ENCODE measurements at regions not wholly inside any gene's neighbourhood (a gene's known extent, or its start where the extent isn't known, plus 50 kb on each side); places are given as distances from the start of the nearest gene placed in this dataset.

DNA sequence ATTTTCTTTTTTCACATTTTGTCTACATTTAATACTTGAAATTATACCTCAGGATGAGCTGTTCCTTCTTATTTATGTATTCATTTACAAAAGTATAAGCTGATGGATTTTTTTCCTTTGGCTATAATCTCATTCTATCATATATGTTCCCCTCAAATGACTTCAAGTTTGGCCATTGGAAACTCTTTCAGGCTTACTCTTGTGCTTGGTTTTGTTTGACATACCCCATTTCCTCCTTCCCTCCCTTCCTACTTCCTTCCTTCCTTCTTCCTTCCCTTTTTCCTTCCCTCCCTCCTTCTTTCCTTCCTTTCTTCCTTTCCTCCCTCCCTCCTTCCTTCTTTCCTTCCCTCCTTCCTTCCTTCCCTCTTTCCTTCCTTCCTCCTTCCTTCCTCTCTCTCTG, 697.1 kb upstream of the ARPP21 start:
- DNase-seq: no peak

DNA sequence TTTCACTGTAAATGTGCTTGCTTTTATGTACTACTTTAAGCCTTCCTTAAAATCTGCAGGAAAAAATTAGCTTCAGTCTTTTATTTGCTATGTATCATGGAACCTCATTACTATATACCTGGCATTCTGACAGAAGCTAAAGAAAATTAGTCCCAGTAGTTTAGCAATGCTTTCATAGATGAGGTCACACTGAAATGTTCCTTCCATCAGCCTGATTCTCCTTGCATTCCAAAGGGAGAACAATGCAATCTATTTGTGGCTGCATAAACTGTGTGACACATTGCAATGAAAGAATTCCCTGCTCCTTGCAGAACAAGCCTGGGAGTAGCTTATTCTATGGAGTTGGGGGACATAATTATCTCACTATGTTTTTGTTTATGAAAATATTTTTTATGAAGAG, 691.5 kb upstream of the ARPP21 start:
- DNase-seq: peak in 1 of 56 donors; percentile 10

DNA sequence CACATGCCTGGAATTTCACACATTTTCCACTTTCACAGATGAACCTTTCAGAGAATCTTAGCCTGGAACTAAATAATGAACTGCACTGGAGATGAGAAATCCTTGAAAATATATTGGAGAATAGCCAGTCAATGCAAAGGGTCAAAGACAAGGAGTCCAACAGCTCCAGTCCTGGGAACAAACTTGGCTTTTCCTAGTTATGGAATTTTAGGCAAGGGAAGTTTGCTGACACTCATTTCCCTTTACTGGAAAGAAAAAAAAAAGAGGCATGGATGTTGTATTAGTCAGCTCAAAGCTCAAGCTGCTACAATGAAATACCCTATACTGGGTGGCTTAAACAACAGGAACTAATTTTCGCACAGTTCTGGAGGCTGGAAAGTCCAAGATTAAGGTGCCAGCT, 690.8 kb upstream of the ARPP21 start:
- DNase-seq: no peak

DNA sequence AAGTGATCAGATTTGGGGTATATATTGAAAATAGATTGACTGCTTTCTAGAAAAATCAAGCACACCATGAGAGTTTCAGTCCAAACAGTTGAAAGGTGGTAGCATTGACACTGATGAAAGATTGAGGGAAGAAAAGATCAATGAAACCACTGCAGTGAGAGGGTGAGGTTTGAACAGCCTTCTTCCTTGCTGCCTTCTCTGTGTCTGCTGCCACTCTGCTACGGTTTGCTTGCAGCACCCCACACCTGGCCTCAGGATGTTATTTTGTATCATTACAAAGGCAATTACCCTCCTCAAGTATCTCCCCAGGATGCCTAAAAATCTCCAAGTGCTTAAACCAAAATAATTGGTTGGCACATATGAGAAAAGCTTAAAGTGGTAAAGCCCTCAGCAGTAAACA, 683.6 kb upstream of the ARPP21 start:
- no peak for DNase-seq

DNA sequence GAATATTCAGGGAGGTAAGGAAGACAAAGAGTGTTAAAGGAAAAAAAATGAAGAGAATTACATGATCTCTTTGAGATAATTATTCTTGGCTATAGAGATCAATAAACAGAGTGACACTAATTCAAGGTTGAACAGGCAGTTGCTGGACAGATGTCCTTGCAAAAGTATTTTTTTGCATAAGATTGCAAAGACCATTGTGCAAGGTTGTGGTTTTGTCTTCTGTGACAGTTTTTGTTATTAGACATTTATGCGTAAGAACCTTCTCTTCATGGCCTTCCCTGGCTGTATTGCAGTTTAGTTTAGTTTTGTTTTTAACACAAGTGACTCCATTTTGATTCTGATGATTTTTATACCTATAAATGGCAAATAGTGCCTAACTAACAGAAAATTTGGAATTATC, 682.8 kb upstream of the ARPP21 start:
- DNase-seq: no peak

DNA sequence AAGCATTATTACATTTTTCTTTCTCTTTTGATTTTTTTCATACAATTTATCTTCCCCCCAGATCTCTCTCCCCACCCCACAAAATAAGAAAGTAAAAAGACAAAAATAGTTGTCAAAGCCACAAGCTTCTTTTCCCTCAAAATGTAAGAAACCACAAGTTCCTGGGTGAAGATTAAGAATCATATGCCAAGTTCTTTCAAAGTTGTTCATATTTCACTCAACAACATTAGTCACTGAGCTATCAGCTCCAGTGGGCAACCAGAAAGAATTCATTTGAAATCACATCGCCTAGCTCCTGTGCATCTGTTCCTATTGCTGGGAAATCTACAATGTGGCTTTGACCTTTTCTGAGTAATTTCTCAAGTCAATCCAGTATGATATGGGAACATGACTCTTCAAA, 681.6 kb upstream of the ARPP21 start:
- no peak for DNase-seq

DNA sequence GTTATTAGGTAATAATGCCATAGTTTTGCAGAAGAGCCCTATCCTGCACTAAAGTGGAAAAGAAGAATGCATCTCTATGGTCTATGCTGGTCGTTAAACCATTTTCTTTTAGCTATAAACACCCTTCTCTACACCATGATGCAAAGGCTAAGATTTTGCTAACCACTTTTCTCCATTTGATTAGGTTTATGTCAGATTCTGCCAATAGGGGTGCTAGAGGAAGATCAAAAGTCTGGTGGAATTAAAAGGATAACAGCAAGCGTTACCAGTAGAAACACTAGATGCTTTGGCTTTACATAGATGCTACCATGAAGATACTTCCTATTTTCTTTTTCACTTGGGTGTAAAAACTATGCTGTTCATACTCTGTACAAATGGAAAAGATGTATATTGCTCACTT, 669.8 kb upstream of the ARPP21 start:
- no peak for DNase-seq

DNA sequence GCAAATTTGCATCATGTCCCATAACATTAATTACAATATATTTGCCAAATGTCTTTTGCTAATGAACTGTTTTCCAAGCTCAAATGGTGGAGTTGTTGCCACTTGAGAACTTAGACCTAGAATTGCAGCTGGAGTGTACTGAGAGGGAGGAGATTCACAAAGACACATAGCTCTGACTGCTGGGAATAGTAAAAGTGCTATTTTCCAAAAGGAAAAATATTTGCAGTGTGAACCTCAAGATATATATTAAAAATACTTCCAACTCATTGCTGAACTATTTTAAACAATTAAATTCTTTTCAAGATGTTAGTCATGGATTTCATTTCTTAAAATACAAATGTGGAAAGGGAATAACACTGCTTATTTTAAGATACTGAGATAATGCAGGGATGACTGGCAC, 666.8 kb upstream of the ARPP21 start:
- no peak for DNase-seq

DNA sequence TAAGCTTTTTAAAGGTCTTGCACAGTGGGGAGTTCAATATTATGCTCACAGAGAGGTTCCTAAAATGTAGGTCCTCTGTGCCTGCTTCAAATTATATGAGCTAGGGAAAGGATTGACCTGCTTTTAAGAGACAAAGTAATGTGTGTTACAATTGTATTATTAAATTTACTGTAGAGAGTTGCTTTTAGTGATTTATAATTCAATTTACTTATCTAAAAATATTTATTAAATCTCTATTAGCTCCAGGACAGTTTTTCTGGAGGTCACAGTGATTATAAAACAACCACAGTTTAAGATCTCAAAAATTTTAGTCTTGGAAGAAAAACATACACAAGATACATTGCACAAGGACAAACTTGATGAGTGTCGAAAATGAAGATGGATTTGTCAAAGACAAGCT, 665.7 kb upstream of the ARPP21 start:
- DNase-seq: no peak

DNA sequence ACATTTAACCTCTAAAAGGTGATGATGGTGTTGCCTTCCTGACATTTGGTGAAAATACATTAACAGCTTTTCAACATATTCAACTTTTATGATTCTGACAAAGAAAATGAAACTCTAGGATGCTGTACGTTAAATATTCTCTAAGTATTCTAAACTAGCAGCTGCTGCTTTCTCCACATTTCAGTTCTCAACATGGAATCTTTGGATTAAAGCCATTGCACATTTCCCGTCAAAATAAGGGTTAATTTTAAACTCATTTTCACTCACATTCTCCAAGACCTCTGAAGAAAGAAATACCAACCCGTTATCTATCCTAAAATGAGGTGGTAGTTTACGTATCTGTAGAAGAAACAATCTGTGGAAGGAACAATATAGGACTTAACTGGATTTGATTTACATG, 655.7 kb upstream of the ARPP21 start:
- DNase-seq: no peak

DNA sequence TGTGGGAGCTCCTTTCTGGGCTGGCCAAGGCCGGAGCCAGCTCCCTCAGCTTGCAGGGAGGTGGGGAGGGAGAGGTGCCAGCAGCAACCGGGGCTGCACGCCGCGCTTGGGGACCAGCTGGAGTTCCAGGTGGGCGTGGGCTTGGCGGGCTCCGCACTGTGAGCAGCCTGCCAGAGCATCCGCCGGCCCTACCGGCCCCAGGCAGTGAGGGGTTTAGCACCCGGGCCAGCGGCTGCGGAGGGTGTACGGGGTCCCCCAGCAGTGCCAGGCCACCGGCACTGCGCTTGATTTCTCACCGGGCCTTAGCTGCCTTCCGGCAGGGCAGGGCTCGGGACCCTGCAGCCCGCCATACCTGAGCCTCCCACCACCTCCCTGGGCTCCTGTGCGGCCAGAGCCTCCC, 651.0 kb upstream of the ARPP21 start:
- no peak for DNase-seq

DNA sequence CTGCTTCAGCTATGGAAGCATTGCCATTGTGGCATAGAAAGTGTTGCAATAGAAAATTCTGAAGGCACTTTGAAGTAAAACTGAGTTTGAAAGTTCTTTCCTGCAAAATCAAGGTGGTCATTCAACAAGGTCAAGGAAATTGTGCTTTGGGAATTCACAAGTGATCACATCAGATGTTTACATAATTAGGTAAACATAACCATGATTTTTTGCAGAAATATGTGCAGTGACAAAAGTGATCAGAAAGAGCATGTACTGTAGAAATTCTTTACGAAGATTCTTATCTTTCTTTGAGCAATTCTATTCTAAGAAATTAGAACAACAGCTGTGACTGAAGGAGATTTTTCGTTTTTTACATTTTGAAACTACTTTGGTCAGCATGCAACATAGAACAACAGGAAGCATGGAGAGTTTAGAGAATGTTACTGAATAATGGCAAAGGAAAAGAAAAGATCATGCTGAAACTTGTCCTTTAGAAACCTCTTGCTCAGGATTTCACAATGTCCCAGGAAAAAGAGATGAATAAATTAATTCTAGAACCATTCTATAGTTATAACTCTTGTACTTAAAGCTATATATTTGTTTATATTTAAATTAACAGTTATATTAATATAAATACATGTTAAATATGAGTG, 643.4 kb upstream of the ARPP21 start:
- DNase-seq: no peak

DNA sequence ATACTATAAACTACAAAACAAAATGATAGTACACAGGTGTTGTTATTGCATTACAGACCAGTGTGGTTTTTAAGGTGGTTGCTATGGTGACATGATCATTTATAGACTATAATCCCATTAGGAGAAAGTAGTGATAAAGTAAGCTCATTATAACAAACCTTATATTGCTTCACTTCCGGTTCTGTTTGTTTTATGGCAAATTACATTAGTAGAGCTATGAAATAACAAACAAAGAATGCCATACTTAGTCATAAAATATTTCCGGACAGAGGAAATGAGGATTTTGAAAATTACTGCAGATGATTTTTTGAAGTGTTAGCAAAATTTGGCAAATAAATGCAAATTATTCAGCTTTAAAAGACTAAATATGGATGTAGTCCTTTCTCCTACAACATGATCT, 640.4 kb upstream of the ARPP21 start:
- no peak for DNase-seq

DNA sequence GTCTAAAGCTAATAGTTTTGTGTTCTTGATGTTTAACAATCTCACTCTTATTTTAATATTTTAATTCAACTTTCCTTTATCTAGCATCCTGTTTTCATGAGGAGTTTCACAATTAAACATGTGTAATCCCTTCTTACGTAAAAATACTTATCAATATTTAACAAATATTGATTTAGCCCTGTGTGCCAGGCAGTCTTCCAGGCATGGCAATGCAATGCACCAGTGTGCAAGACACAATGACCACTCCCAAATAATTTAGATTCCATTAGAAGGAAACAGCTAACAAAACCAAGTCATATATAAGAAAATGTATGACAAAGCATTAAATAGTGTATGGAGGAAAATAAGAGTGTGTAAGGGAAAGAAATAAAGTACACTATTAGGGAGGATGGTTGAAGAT, 627.1 kb upstream of the ARPP21 start:
- DNase-seq: no peak

DNA sequence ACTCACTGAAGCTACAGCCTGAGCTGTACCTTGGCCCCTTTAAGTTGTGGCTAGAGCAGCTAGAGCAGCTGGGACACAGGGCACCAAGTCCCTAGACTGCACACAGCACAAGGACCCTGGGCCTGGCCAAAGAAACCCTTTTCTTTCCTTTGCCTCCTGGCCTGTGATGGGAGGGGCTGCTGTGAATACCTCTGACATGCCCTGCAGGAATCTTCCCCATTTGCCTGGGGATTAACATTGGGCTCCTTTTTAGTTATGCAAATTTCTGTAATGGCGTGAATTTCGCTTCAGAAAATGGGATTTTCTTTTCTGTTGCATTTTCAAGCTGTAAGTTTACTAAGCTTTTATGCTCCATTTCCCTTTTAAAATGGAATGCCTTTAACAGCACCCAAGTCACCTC, 611.2 kb upstream of the ARPP21 start:
- DNase-seq: no peak

DNA sequence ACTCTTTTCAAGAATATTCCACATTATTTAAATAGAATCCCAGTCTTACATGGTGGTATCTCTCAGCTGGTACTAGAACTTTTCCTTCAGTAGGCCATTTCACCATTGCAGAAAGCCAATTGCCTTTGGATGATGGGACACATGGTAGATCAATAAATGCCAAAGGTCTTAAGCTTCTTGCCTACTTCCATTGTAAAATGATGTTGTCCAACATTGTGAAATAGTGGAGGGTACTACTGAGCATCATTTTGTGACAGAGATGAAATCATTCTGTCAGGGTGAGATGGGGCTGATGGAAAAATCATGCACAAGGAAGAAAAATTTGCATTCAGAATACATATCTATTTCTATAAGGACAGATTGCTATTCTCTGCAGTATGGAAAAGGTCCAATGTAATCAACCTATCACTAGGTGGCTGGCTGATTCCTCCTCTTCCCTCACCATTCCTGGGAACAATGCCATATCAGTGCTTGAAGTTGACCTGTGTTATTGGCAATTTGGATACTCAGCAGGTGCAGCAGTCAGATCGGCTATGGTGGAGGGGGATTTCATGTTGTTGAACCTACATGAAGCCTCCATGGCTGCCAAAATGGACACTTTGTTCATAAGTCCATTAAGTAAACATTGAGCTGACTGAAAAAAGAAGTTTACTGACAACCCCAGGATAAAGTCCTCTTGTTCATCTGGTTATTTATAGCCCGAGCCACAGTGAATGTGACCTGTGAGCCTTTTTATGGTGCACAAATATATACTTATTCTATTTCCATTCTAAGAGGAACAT, 596.9 kb upstream of the ARPP21 start:
- no peak for DNase-seq

DNA sequence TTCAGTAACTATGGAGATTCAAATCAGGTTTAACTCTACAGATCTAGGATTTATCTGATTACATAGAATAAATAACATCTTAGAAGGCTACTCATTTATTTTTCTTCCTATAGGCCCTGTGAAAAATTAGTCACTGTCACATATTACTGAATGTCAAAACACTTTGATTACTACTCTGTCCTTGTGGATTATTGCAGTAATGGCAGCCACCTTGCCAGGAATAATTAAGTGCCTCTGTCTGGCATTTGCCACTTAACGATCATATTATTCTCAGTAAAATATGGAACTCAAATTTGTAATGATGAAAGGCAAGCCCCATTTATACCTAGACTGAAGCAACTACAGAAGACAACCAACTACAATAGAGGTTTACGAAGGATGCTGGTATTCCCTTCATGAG, 596.3 kb upstream of the ARPP21 start:
- DNase-seq: no peak

DNA sequence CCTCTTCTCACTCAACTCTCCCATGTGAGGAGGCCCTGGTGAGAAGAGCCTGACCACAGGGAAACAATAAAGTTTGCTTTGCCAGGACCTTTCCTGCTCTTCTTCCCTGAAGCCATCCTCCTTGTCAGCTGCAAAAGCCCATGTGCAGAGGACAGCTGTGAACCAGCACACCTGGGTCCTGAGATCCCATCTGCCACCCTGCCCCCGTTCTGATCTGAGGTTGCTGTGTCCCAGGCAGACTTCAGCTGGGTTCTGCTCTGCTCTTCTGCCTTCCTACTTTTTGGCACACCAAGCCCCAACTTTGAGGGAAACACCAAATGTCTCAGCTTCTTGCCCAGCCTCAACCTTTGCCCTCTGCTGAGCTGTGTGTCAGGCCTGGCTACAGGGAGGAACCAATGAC, 595.1 kb upstream of the ARPP21 start:
- DNase-seq: no peak

DNA sequence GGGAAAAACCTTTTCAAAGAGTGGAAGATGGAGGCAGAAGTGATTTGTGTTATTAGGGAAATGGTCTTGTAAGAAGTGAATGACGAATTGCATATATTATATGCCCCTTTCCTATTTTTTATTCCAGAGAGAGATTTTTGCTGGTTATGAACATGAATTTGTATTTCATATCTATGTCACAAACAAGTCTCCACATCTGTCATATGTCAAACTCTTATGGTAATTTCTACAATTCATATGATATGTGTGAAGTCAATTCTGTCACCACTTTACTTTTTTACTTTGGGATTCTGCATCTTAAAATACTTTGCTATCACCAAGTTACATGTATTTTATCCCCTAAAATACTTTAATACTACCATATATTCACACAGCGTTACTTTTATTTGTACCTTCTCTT, 594.2 kb upstream of the ARPP21 start:
- DNase-seq: no peak

DNA sequence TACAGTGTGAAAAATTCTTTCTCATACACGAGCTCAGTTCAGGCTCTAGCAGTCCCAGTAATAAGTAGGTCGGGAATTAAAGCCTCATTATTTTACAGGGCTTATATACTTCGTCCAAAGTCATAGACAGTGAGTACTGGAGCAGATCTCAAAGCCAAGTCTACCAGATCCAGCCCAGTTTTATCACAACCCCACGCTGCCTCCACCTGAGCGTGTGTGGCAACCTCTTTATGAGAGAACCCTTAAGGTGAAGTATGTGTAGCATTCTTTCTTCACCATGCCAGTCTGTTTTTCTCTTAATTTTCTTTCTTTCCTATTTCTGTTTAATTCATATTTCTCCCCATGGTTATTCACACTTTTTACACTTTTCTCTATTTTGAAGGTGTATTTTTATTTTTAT, 574.6 kb upstream of the ARPP21 start:
- no peak for DNase-seq

DNA sequence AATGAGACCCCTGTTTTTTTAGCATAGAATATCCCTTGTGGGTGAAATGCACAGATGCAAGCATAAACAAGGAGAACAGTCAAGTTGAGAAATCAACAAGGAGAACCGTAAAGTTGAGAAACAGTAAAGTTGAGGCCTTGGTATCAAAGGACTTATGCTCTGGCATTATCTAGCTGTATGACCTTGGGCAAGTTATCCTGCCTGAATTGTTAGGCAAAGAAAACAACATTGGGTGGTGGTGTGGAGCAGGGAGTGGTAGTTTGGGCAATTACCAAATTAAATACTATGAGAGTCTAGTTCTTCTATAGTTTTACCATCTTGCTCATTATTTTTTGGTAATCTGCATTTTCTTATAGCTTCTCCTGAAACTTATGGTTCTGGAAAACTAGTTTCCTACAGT, 573.4 kb upstream of the ARPP21 start:
- DNase-seq: no peak

DNA sequence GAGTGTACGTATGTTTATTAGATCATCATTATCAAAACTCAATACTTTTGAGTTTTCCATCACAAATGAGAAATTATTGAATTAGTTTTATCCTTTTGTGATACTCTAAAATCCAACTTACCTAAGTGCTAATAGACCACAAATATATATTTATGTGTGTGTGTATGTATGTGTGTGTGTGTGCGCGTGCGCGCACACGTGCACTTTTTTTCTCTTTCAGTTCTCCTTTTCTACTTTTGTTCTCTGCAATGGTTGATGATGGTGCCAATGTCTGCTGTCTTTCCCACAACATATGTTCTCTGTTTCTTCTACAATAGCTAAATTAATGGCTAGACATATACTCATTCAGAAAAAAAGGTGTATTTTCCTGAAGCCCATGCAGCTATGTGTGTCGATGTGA, 571.6 kb upstream of the ARPP21 start:
- no peak for DNase-seq

DNA sequence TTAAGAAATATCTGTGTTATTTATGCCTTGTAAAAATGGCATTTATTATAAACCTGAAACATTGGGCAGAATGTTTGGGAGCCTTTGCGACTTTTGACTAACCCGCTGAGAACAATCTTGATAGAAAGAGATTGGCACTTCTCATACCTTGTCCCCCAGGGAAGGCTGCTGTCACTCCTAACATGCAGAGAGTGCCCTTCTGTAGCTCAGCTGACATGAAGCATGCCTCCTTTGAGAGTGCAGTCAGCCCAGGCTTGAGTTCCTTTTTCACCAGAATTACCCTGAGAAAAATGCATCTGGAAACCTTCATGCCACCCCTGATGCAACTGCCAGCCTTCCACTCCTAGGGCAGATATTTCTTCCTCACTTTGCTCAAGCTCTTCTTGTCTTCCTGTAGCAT, 569.2 kb upstream of the ARPP21 start:
- DNase-seq: no peak

DNA sequence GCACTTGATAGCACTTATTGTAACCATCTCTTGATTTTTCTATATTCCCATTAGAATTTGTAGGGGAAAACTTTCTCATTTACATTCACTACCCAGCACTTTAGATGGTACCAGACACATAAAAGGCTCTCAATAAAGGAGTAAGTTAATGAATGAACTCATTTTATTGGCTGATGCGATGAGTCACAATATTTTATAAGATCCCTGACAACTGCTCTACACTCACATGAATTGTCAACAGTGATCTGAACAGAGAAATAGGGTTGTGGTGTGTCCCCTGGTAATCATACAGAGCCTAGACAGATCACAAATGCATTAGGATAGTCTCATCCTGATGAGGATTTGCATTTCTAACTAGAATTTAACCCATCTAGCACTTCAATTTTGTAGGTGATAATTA, 567.6 kb upstream of the ARPP21 start:
- no peak for DNase-seq
